Fibroblast of gingiva (primary cell): ENCODE measurements at regions not wholly inside any gene's neighbourhood (a gene's known extent, or its start where the extent isn't known, plus 50 kb on each side); places are given as distances from the start of the nearest gene placed in this dataset.
A peak's percentile ranks its signal among the peaks of the same experiment; 100 is the strongest.

Experiments
- DNase-seq: peaks from one replicate; pipeline ENCODE4 v3.0.0-alpha.2; 2011; ENCODE audit warnings: low read depth

DNA sequence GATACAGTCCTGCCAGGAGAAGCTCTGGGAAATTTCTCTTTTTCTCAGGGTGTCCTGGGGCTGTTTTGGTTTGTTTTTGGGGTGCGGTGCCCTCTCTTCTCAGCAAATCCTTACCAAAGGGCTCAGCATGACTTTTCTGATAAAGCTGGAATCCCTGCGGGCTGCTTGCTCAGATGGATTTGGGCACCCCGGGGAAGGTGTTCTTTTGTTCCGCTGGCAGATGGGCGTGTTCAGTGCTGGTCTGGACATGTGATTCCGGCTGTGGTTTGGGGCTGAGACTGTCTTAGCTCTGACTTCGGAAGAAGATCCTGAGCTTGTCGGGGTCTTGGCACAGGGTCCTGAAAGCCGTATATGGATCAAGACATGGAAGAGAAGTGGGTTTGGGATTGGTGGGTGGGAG is 134.2 kb upstream of the SPRED2 start:
- no peak for DNase-seq

DNA sequence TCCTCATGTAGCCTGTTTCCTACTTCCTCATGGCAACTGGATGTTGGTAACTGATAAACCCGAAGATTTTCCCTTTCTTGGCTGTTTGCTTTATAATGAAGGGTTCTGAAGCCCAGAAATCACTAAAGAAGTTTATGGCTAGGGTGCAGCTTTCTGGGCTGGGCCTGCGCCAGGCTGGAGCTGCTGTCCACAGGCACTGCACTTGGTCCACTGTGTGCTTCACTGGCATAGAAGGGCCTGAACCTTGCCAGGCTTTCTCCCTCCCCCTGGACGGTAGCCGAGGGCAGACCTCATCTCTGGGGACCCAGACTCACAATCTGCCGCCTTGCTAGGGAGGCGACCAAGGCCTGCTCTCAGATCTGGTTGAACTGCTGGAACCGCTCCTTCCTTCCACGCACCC is 133.3 kb upstream of the SPRED2 start:
- no peak for DNase-seq

DNA sequence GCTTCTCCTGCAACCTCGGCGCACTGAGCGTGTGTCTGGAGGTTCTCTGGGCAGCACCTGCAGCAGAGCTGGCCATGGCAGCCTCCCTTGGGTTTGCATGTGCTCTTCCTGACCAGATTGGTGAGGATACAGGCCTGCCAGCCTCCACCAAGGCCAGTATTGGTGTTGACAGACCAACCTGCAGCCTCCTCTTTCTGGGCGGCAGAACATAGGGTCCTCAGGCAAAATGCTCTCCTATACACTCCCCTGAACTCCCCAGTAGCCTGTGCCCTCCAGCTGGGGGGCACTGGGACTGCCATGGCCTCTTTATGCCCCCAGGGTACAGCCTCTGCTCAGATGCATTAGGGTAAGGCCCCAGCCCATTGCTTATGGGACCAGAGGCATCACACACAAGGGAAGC is 131.9 kb upstream of the SPRED2 start:
- DNase-seq: no peak

DNA sequence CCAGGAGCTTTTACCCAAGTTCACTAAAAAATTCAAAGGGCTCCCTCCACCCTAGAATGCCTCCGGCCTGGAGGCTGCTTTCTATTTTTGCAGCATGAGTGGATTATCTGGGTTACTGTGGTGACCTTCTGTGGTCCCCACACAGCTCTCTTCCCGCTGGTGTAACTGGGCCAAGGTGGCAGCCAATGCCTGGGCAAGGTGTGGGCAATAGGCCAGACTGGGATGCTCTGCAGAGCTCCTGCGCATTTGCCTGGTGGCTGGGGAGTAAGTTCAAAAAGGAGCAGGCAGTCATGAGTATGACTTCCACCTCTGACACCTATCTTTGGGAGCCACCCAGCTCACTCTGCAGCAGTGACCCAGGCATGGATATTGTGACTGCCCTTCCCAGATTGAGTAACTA is 130.5 kb upstream of the SPRED2 start:
- DNase-seq: no peak

DNA sequence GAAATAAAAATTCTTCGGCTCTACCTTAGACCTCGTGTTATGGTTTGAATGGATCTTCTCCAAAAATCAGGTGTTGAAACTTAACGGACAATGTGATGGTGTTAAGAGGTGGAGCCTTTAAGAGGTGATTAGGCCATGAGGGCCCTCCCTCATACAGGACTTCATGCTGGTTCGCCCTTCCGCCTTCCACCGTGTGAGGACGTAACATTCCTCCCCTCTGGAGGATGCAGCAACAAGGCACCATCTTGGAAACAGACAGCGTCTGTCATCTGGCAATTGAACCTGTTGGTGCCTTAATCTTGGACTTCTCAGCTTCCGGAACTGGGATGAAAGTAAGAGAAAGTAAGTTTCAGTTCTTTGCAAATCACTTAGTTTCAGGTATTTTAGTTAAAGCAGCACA is 126.3 kb upstream of the SPRED2 start:
- no peak for DNase-seq

DNA sequence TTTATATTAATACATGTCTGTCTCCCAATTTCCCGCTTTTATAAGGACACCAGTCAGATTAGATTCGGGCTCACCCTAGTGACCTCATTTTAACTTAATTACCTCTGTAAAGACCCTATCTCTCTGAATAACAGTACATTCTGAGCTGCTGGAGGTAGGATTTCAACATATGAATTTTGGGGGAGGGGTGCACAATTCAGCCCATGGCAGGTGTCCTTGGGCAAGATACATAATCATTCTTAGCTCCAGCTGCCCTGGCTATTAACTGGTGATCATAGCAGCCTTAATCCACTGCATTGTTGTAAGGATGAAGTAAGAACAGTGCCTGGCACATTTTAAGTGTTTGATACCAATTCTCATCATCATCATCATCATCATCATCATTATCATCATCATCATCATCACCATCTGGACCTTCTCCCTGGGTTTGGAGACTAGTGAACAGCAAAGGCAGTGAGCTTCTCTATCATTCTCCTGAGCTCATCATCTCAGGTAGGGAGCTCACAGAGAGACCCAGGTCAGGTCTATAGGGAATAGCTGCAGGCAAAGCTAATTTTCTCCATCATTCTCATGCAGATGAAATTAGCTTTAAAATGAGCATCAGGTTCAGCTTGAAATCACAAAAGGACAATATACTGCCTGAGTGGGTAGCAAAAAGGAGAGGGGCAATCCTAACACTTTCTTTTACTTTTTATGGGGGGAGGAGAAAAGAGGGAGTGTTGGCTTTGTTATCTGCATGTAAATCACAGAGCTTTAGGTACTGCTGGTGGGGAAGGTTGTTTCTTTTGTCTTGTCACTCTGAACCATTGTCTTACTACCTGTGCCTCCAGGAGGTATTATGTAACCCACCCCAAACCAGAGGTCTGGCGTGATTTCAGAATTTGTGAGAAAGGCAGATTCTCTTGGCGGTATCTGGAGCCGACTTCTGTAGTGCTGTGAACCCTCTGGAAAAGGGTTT is 125.5 kb upstream of the SPRED2 start:
- no peak for DNase-seq

DNA sequence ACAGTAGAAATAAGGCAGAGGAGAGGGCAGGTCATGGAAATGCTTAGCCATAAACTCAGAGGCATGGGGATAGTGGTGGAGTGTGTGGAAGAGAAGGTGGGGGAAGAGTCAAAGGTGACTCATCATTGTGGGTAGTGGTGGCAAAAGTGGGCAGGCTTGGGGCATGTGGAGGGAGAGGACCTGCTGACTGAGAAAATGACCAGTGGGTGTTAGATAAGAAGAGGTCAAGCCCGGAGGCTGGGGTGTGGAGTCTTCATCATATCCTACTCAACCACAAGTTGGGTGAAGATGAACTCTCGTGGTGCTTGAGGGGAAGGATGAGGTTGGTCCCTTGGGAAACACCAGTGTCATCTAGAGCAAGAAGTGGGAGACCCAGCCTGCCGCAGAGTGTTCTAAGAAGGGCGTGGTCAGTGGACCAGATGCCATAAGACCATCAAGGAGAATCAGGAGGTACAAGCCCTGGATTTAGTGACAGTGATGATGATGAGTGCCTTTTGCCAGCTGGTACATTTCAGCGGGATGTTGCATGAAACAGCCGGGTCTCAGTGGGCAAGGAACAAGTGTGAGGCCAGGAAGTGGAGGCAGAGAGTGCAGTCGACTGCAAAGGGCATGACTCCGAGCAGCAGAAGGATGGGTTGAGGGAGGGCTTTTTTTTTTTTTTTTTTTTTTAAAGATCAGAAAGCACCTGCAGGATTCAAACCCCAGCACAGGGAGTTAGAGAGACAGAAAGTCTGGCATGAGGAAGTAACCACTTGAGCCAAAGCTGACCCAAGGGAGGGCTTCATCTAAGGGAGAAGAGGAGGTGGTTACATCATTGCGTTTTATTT is 122.6 kb upstream of the SPRED2 start:
- DNase-seq: no peak

DNA sequence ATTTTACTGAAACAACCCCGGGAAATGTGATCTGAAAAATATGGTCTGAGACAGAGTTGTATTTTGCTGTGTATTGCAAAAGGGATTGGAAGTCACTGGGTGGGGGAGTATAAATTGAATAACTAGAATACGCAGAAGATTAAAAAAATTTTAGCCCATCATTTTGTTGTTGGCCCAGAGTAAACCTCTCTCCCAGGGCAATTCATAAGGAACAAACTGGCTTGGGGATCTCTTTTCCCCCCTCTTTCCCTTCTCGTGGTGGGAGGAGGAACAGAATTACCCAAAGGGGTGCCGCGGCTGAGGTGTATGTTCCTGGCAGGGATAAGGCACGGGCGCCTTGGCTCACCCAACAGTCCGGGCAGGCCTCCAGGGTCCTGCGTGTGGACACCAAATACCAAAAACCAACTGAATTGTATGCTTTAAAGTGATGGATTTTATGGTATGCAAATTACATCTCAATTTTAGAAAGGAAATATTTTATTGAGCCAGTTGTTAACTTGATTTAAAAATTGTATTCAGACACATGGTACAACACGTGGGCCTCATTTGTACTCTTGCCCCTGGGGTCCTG is 121.2 kb upstream of the SPRED2 start:
- peak; percentile 15 for DNase-seq

DNA sequence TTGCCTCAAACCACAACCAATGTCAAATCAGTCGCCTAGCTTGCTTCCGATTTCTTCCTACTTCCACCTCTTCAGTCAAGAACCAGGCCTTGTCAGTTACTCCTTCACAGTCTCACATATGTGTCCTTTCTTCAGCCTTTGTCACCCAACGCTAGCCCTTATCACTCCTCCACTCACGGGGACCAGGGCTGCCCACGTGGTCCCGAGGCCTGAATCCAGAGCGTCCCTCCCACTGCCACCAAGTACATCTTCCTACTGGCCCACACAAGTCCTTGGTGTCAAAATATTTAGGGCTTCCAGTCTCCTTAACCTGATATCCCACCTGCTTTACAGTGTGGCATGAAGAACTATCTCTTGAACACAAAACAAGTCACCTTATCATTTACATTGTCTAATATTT is 119.1 kb upstream of the SPRED2 start:
- no peak for DNase-seq

DNA sequence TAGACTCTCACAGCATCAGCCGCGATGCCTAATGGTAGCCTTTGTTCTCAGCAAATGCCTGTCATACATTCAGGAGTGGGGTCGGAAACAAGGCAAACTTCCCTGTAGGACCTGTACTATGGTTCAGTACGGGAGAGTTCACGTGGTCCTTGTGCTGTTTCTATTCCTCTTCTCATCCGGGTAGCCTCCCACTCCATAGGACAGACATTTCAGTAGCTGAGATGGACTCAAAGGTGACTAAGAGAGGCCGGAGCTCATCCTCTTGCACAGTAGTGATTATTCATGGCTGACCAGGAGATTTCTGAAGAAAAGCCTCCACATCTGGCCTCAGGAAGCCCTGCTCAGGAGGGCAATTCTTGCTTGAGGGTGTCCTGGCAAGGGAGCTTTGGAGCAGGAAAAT is 117.8 kb upstream of the SPRED2 start:
- DNase-seq: no peak

DNA sequence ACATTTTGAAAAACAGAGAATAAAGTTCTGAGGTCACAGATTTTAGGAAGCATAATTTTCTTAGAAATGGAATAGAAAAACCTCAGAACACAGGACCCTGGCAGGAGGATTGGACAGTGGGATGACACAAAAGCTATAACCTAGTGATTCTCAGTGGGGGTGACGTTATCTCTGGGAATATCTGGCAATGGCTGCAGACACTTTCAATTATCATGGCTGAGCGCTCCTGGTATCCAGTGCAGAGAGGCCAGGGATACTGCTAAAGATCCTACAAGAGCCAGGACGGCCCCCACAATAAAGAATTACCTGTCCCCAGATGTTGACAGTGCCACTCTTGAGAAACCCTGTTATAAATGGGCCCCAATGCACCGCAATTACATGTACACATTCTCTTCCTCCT is 117.2 kb upstream of the SPRED2 start:
- DNase-seq: no peak

DNA sequence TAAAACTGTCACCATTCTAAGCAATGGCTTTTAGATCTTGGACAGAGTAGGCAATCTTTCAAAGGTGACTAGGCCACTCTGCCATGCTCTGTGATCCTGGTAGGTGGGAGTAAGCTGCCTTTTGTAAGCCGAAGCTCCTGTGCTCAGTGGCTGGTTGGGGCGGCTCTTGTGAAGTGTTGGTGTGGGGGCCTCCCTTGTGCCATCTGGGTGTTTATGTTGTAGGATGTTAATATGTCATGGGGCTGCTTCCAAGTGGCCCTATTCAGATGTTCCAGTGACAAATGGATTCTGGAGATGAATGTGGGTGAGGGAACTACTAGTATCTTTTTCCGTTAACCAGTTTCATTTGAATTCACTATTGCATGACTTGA is 116.8 kb upstream of the SPRED2 start:
- DNase-seq: no peak

DNA sequence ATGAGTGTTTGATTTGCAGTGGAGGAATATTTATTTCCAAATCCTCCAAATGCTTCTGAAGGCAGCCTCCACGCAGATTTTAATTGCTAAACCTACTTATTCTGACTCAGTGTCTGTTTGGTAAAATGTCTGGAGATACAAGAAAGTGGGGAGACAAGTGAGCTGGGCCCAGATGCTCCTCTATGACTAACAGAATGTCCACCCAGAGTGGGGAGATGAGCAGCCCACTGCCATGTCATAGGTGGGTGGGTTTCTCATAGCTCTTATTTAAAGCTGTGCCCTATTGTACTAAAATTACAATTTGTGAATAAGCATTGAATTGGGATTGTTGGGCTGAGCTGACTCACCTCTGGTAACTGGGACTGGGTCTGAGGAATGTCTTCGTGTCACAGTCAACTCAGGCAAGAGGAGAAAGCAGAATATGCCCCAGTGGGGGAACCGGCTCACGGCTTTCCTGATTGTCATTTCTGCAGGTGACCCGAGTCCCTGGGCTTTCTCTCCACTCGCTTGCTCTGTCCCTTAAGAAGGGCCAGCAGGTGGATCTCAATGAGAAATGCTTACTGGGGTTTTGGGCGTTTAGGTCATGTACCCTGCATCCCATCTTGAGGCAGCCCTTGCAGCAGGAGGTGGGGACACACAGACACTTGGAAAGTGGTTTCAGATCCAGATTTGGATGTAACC is 116.3 kb upstream of the SPRED2 start:
- DNase-seq: no peak

DNA sequence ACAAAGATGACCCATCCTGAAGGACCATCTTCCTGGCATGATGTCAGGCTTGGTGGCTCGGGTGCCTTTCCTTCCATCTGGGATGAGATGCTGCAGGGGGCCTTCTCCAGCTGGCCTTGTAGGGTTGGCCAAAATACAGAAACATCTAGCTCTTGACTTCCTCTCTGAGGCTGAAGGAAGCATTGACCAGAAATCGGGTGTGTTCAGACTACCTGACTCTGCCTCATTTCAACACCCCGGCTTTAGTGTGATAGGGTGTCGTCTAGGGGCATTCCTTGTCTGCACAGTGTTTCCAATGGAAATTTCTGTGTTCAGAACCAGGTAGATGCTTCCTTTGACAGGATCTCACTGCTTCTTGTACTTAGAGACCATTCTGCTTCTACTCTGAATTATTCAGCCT is 115.7 kb upstream of the SPRED2 start:
- no peak for DNase-seq

DNA sequence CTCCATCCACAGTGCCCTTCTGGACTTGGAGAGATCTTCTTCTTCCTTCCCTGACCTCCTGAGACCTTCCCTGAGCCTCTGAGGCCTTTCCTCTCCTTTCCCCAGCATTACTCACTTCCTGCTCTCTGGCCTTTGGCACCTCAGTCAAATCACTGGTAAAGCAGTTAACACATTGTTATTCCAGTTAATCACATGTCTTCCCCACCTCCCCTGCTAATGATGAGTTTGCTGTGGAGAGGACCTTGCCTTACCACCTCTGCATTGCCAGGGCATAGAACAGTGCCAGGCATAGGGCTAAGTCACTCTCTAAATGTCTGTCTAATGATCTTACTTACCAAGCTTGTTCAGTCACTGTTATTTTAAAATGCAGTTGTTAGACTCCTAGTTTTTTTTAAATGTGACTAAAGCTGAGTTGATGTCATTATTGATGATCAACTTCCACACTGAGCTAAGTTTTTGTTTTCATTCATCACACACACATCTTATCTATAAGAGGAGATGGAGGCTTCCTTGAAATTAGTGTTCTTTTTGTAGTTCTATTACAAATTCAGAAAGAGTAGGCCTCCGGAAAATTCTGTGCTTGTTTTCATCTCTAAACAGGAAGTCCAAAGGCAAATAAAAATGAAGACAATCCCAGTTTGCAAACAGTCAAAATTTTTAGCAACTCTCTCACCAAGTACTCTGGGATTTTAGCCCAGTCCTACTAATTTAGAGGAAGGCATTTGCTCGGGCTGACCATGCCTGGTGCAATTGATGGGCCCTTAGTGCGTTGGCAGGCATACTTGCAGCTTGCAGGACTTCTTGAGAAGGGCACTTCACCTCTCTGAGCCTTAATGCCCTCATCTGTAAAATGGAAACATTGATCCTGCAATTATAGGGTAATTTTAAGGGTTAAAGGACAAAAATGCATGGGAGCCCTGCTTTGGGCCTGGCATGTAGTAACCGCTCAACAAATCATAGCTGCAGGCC is 113.7 kb upstream of the SPRED2 start:
- DNase-seq: peak; percentile 18

DNA sequence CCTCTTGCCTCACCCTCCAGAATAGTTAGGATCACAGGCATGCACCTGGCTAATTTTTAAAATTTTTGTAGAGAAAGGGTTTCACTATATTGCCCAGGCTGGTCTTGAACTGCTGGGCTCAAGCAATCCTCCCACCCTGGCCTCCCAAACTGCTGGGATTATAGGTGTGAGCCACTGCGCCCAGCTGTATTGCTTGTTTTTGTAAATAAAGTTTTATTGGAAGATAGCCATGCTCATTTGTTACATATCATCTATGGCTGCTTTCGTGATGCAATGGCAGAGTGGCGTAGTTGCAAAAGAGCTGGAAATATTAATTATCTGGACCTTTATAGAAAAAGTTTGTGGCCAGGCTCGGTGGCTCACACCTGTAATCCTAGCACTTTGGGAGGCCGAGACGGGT is 109.4 kb upstream of the SPRED2 start:
- no peak for DNase-seq

DNA sequence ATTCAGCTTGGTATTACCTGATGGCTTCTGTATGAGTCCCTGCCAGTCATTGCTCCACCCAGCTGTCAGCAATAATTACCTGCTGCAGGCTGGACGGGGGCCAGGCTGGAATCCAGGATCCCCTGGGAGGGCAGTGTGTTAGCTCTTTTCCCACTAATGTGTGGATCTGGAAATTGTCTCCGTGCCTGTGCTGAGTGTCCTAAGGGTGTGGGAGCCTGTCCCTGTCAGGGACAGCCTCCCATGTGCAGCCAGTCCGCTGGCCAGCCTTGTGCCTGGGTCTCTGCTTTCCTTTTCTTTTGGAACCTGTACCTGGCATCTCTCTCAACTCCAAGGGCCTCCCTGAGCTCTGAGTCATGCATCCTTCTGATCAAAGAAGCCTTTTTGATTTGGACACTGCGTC is 107.2 kb upstream of the SPRED2 start:
- no peak for DNase-seq

DNA sequence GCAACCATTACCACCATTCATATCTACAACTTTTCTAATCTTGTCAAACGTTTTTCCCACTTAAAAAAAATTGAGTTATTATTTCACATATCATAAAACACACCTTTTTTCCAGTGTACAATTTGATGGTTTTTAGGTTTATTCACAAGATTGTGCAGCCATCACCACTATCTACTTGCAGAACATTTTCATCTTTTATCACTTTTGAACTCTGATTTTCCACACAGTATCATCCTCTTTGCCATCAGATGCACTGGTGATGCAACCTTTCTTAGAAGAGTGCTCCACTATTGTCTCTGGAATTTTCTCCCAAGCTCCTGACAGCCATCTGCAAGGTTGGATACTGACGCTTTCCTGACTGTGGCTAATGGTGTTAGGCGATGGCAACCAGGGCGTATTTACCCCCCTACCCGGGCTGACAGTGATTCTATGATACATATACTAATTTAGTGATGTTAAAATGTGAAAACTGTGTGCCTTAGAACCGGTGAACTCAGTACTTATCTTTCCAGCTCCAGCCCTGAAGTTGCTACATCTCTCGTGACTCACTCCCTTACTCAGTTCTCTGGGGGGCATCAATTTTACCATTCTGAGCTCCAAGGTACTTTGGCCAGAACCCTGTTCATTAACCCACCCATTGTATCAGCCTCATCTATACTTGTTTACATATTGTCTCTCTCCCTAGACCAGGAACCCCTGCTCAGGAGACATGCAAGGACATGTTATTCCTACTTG is 105.4 kb upstream of the SPRED2 start:
- no peak for DNase-seq

DNA sequence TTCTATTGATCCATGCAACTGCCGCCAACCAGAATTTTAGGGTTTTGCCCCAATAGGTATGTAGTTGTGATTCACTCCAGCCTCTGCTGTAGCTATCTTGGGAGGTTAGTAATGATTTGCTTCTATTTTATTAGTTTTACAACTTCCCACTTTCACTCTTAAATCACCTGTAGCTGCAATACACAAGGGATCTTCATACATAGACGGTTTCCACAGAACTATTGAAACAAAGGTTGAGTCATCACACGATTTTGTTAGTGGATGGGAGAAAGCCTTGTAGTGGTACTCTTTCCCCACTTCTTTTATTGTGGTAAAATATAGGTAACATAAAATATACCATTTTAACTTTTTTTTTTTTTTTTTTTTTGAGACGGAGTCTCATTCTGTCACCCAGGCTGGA is 104.2 kb upstream of the SPRED2 start:
- no peak for DNase-seq

DNA sequence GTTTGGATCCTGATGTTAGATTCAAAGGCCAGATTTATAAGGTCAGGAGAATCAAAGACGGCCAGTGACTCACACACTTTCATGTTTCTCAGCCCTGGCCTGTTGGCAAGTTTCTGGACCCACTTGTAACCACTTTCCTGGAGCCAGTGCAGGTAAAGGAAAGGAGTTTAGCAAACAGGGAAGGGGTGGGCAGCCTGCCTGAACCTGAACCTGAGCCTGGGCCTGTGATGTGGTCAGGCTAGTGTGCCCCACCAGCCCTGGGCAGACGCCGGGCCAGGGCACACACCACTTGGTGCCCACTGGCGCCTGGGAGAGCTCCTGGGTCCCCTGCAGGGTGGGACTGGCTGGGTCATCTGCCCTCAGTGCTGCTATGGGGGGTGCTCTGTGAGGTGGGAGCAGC is 100.5 kb upstream of the SPRED2 start:
- no peak for DNase-seq

DNA sequence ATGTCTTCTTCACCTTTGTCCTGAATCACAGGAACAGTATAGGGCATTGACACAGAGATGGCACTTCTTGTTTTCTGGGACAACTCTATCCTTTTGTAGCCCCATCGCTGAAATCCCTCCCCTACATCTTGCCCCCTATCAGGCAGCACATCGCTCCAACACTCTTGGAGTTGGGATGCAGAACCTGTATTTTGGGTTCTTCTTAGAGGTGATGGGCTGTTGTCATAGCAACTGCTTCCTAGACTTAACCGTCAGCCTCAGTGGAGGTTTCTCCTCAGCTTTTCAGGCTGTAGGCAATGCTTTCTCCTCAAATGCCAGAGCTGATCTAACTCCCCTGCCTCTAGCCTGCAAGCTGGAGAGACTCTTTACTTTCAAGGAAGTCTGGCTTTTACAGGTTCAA is 99.9 kb upstream of the SPRED2 start:
- no peak for DNase-seq
